HG03135 (cell line): ENCODE measurements at regions not wholly inside any gene's neighbourhood (a gene's known extent, or its start where the extent isn't known, plus 50 kb on each side); places are given as distances from the start of the nearest gene placed in this dataset.
"Not testable (repeated sequence)": the region's sequence is repeated elsewhere in the genome, so short reads cannot be mapped to it uniquely, and the experiment has no call there.

Experiments
- ATAC-seq: cut with Tn5 transposase; IDR thresholded peaks from one replicate; pipeline ENCODE4 v1.9.1; 2021; ENCODE audit warnings: mild to moderate bottlenecking, moderate library complexity; ENCODE audit not compliant: unreplicated experiment

DNA sequence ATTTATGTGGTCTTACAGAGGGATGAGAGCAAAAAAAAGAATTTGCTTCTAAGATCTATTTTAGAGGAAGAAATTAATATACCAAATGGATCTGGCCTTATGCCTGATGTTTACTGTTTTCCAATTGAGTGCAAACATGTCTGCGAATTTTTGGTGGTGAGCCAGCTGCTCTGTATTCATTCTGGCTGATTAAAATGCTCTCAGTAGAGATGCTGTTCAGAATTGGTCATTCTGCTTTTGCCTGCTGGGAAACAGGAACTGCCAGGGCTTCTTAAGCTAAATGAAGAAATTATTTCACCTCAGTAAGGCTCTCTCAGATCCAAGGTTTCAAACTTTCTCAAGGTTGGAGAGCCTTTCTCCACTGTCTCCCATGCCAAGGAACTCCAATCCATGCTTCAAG lies 132.0 kb upstream of the SV2C start:
- ATAC-seq, result no peak

DNA sequence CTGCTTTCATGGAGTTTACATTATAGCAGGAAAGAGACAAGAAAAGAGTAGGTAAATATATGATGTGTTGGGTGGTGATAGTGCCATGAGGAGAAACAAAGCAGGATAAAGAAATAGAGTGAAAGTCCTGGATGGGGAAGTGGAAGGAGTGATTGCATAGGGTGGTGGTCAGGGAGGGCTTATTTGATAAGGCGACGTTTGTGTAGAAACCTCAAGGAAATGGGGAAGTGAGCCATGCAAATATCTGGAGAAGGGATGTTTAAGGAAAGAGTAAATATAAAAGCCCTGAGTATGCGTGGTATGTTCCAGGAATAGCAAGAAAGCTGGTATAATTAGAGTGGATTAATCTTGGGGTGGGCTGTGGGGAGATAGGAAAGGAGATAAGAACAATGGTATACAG lies 134.7 kb upstream of the SV2C start:
- no peak for ATAC-seq

DNA sequence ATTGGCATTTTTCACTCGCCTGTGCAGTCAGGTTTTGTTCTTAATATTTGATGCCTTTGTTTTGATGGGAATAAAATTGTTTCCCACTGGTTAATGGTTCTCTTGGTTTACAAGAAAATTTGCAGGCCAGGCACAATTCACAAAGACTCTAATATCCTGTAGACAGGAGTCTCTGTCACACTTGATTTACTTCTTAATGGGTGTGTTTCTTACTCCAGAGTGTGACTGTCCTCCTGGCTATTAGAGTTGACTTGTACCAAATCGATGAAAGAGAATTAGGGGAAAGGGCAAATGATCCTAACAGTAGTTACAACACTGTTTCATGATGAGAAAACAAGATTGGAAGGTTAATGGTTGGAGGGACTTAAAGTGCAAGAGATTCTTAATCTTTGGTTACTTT lies 142.8 kb upstream of the SV2C start:
- ATAC-seq, result no peak

DNA sequence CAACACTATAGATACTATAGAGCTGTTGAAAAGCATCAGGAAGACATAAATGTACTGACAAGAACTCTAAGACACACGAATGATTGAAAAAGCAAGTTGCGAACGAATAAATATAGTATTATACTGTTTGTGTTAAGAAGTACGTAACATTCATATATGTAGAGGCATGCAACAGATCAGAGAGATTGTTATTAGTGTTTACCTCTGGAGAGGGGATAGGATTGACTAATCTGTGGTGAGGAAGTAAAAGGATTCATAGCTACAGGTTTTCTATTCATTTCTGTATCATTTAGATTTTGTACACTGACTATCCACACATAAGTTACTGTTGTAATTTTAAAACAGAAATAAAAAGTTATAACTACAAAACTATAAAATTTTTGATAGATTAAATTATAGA lies 147.6 kb upstream of the SV2C start:
- ATAC-seq, result no peak

DNA sequence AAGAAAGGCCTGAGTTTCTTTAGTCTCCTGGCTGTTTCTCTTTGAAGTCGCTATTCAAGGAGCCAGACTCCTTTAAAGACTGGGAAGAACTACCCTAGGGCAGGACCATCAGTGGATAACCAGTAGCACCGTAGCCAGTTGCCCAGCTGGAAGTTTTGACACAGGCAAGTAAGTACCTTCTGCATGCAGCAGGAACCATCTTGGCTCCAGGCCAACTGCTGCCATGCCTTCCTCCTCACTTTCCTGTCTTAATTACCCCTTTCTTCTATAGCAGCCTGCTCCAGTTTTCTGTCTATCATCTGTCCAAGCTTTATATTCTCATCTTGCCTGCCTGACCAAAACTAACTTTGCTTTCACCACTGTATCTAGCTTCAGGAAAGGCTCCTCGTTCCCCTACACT lies 149.7 kb upstream of the SV2C start:
- ATAC-seq, result no peak

DNA sequence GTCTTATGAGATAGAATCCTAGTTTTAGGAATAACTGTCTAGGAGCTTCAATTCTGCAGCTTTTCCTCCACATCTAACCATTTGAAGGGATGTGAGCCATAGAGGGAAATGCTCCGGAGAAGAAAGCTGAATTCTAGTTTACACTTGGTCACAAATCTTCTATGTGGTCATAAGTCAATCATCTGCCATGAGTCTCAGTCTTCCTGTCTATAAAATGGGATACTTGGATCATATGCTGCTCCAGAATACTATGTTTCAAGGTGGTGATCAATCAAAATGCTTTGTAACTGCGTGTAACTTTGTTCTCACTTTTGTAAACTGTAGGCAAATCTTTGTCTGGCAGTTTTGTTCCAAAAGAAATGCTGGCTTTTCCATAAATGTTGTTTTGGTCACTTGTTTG lies 152.0 kb upstream of the SV2C start:
- no peak for ATAC-seq

DNA sequence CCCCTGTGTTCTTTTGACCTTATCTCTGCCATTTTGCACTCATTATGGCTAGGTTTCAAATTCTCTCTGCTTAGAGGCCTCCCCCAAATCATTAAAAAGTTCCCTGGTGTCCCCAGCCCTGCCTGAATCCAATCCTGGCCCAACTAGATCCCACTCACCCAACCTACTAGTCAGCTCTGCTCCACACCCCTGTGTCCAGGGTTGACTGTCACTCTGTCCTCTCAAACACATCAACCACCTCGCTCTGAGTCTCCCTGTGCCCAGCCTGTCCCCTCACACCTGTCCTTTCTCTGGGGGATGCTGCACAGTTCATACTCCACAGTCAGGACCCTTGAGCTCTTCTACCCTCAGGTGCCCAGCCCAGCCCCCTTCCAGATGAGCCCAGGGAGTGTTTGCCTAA lies 154.2 kb upstream of the SV2C start:
- no peak for ATAC-seq

DNA sequence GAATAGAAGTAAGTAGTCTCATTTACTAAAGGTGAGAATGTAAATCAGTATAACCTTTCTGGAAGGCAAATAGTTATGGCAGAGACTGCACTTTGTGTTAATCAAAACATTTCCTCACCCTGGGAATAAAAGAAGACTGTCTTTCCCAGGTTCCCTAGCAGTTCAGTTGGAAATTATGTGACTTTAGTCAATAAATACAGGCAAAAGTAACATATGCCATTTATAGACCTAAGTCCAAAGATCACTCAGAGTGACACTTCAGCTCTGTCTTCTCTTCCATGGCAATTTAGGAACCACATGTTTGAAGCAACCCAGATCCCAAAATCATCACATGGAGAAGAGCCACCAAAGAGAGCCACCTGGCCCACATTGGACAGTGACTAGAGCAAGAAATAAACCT lies 160.7 kb upstream of the SV2C start:
- ATAC-seq, result no peak

DNA sequence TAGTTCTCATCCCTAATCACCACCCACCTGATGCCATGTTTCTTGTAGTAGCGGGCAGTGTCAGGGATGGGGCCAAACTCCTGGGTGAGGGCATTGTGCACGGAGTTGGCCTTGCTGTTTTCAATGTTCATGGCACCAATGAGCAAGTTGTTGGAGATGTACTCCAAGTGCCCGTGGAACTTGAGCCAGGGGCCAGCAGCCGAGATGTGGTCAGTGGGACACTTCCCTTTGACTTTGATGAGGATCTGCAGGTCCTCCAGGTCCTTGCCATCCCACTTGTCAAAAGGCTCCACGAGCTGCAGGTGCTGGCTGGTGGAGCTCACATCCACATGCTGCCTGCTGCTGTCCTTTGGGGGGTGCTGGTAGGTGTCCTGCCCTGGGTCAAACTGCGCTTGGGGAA lies 162.2 kb upstream of the SV2C start:
- ATAC-seq, result no peak

DNA sequence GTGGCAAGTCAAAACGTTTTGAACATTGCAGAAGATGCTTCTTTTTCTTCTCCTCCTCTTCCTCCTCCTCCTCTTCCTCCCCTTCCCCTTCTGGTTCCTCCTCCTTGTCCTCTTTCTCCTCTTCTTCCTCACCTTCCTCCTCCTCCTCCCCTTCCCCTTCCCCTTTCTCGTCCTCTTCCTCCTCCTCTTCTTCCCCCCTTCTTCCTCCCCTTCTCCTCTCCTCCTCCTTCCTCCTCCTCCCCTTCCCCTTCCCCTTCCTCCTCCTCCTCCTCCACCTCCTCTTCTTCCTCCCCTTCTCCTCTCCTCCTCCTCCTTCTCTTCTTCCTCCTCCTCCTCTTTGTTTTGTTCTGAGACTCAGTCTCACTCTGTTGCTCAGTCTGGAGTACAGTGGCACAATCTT lies 167.0 kb upstream of the SV2C start:
- no peak for ATAC-seq

DNA sequence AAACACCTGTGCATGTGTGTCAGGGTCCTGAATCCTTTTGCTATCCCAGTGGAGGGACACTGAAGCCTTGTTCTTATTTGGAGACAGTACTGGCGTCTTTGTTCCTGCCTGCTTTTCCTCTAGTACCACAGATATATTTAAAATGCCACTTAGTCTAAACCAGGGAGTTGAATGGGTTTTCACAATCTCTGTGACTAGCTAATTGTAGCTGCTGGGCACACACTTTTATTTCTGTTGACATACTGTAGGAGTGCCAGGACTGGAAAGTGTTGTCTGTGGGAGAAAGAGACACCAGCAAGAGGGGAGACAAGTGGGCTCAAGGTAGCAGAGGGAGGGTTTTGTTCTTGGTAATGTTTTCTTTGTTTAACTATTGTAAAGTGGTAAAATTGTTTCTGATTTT lies 174.0 kb upstream of the SV2C start:
- ATAC-seq, result no peak

DNA sequence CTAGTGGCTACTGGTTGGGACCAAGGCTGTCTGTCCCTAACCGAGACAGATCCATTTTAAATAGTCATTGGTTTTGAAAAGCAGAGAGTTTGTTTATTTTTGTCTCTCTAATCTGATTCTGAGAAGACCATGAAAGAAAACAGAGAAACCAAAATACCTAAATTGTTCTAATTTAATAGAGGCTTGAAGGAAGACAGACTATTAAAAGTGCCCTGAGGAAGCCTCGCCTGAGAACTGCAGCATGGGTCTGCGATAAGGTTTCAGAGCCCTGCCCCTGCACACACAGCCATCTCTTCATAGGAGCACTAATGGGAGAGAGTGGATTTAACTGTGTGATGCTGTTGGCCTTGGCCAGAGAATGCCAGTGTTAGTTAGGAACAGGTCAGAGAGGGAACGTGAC lies 175.5 kb upstream of the SV2C start:
- ATAC-seq, result no peak

DNA sequence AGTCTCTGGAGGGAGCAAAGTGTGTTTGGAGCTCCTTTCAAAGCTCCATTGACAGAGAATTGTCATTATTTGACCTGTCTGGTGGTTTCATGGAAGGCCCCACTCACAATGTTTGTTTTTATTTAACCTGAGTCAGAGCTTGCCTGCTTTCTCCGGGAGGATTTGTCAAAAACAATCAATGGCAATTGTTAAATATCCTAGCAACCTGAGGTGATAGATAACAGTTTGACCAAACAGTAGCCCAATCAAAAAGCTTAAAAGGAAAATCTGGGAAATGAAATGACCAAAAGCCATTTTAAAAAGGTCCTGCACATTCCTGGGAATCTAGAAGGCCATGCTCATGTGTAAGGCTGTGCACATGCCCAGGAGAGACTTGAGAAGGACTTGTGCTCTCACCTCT lies 177.2 kb upstream of the POC5 start:
- ATAC-seq, result no peak

DNA sequence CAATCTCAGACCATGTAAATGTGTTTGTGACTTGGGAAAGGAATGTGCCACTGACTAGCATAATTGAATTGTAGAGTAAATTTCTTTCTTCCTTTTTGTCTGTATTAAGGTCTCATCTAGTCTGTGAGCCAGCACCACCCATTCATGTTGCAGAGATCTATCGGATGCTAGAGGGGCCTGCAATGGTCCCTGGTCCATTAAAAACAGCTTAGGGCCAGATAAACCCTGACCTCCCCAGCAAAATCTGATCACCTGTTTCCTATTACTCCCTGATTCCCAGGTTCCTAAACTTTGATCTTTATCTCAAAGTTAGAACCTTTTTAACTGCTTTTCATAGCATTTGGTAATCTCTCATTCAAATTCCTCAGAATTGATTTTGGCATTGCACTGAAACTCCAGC lies 174.5 kb upstream of the POC5 start:
- no peak for ATAC-seq

DNA sequence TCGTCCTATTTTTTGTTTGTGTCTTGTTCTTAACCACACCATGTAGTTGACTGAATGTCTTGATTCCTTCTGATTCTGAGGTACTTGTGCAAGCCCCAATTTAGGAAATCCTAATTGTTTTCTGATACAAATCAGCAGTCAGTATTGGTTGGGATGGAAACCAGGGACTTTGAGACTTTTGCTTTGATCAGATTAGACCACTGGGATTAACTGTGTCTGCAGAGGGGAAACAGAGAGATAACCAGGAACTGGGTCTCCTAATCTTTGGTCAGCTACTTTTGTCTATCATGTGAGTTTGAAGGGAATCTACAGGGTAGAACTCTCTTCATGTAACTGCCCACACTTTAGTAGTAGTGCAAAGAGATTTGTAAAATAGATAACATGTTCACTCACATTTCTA lies 173.8 kb upstream of the POC5 start:
- ATAC-seq, result no peak

DNA sequence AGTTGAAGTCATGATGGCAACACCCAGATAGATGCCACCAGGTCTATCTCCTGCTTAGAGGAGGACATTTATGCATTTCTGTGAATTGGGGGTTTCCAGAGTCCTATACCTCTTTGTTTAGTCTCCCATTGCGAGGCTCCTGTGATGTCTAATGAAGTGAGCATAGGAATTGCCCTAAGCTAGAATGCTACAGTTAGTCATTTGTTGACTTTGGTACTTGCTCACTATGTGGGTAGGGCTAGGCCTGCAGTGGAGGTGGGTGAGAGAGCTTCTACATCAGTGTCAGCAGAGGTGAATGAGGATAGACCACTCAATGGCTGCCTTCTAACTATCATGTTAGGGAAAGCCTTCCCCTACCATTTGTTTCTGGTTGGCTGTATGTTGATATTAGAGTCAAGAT lies 173.3 kb upstream of the POC5 start:
- ATAC-seq, result no peak

DNA sequence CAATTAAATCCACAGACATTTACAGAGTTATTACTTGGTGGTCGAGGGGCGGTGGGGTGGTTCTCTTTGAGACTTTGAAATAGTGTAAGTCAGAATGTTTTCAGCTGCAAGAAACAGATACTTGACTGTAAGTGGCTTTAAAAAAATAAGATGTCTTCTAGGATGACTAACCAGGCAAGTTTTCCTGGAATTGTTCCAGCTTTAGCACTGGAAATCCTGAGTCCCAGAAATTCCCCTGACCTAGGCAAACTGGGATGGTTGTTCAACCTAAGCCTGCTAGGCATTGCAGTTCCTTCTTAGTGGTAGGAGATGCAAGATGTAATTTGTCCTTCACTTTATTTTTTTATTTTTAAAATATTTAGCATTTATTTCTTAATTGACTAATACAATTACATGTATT lies 169.5 kb upstream of the POC5 start:
- no peak for ATAC-seq

DNA sequence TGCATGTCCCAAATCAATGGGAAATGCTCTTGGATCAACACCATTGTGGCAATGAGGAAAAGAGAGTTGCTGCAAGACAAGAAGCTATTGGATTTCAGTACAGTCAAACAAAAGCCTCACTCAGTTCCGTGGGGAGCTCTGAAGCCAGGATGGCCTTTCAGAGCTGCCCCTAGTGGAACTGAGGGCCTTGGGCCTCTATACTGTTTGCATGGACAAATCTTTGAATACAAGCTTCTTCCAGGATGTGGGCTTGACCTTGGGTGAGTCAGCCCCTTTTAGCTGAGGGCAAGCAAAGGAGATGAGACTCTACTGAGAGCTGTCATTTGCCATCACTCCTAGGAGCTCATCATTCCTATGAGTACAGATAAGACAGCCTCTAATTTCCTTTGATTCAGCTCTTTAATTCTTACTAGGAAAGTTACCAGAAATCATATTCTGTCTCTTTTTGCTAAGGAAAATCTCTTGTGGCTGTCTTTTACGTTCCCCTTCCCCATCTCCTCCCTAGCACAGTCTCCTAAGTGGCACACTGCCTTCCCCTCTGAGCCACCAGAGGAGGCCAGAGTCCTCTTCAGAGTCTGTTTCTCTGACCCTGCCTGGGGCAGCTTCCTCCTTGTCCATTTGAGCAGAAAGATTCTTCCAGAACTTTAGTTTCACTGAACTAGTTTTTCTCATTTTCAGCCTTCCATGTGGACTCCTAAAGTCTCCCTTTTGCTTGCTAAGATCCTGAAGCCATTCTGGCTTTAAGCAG lies 168.8 kb upstream of the POC5 start:
- no peak for ATAC-seq

DNA sequence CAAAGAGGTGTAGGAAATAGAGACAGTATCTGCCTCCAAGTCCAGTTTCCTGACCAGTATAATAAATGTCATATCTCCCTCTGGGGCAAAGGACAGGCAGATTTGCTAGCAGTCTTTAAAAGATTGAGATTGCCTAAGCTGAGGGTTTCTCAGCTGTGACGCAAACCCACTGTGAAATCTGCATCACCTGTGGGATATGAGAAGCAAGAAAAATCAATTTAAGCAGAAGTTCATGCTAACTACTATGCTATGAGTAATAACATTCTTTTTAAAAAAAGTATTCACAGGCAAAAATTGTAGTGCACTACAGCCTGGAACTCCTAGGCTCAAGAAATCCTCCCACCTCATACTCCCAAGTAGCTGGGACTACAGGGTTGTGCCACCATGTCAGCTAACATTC lies 168.1 kb upstream of the POC5 start:
- ATAC-seq, result no peak

DNA sequence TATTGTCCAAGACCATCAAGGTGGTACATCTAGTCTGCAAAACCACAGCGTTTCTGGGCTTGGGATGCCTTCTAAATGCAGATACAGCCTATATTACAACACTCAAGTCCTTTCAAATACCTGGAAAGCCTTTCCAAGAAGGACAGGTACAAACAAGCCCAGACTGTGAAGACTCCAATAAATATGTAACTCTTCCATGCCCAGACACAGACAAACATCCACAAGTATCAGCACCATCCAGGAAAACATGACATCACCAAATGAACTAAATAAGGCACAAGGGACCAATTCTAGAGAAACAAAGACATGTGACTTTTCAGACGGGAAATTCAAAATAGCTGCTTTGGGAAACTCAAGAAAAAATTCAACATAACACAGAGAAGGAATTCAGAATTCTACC lies 152.7 kb upstream of the POC5 start:
- no peak for ATAC-seq

DNA sequence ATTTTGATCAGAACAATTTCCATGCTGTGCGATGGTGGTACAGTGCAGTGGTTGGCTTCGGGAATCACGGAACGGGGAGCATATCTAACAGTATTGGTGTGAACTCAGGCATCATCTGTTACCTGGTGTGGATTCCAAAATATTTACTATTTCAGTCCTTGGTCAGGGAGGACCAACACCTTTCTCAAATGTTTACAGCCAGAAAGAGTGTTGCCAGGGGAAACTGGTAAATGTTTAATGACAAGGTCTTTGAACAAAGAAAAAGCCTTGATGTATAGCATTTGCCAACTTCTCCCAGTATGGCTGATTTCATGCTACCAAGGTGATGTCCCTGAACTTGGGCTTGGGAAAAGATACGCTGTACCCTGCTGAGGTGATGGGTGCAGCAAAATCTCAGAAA lies 145.6 kb upstream of the POC5 start:
- ATAC-seq, result no peak

DNA sequence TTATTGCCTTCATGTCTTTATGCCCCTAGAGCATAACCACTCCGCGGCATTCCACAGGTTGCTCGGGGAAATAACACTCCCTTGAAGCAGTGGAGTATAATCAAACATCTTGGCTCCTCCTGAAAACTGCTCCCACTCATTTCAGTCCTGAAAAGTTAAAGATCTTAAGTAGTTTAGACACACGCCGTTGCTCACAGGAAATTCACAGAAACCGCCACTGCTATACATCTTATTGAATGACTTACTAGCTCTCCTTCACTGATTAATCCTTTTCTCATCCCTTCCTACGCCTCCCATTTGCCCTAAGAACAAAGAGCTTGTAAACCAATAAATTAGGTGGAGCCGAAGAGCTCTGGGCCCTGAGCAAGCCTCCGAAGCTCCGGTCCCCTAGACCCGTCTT lies 142.4 kb upstream of the POC5 start:
- not testable (repeated sequence) for ATAC-seq

DNA sequence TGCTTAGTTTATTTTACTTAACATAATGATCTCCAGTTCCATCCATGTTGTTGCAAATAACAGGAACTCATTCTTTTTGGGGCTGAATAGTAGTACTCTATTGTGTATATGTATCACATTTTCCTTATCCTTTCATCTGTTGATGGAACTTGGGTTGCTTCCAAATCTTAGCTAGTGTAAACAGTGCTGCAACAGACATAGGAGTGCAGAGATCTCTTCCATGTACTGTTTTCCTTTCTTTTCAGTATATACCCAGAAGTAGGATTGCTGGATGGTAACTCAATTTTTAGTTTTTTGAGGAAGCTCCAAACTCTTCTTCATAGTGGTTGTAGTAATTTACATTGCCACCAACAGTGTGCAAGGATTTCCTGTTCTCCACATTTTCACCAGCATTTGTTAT lies 138.8 kb upstream of the POC5 start:
- ATAC-seq, result no peak

DNA sequence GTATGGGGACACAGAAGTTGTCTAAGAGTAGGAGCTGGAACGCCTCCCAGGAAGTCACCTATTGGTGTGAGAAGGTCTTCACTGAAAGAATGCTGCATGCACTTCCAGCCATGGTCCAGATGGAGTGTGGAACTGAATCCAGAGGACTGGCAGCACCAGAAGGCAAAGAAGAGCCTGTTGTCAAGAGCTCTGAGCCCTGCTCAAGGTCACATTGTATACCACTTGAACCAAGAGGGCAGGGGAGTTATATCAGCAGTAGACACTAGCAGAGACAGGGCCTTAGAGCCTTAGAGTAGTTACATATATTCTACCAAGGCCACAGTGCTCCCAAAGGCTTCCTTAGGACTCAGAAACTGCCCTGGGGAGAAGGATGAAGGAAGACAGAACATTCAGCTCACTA lies 130.8 kb upstream of the POC5 start:
- ATAC-seq, result no peak
